Glomerular visceral epithelial cell (primary cell): ENCODE measurements at regions not wholly inside any gene's neighbourhood (a gene's known extent, or its start where the extent isn't known, plus 50 kb on each side); places are given as distances from the start of the nearest gene placed in this dataset.
A peak's percentile ranks its signal among the peaks of the same experiment; 100 is the strongest.
"Not testable (repeated sequence)": the region's sequence is repeated elsewhere in the genome, so short reads cannot be mapped to it uniquely, and the experiment has no call there.

ENCODE experiments used
- DNase-seq: peaks from one replicate; pipeline ENCODE4 v3.0.0-alpha.2; 2016; ENCODE audit errors: extremely low spot score

GRCh38 chr15:95170561-95171380 is 939.4 kb downstream of the MCTP2 start:
- DNase-seq = no peak

- no peak for DNase-seq
Measured at GRCh38 chr15:95171564-95171963, 940.2 kb downstream of the MCTP2 start.

GRCh38 chr15:95174301-95175259 is 943.2 kb downstream of the MCTP2 start:
- DNase-seq = no peak

- DNase-seq = no peak
Measured at GRCh38 chr15:95175914-95176658, 944.7 kb downstream of the MCTP2 start.

GRCh38 chr15:95176794-95177577 is 945.6 kb downstream of the MCTP2 start:
- no peak for DNase-seq

- no peak for DNase-seq
Measured at GRCh38 chr15:95180530-95180929, 949.2 kb downstream of the MCTP2 start.

- DNase-seq = peak; percentile 12
Measured at GRCh38 chr15:95182091-95182490, 950.7 kb downstream of the MCTP2 start.

GRCh38 chr15:95192923-95193322 is 961.6 kb downstream of the MCTP2 start:
- no peak for DNase-seq

- no peak for DNase-seq
Measured at GRCh38 chr15:95194746-95195145, 963.4 kb downstream of the MCTP2 start.

GRCh38 chr15:95196176-95196915 is 965.0 kb downstream of the MCTP2 start:
- no peak for DNase-seq

- DNase-seq = no peak
Measured at GRCh38 chr15:95202569-95203349, 971.4 kb downstream of the MCTP2 start.

GRCh38 chr15:95205077-95205476 is 973.7 kb downstream of the MCTP2 start:
- no peak for DNase-seq

- not testable (repeated sequence) for DNase-seq
Measured at GRCh38 chr15:95205830-95206229, 974.5 kb downstream of the MCTP2 start.

GRCh38 chr15:95208071-95208470 is 976.7 kb downstream of the MCTP2 start:
- DNase-seq = no peak

- peak; percentile 1 for DNase-seq
Measured at GRCh38 chr15:95208988-95209387, 977.6 kb downstream of the MCTP2 start.

- DNase-seq = no peak
Measured at GRCh38 chr15:95210436-95210981, 979.1 kb downstream of the MCTP2 start.

GRCh38 chr15:95215017-95215416 is 983.7 kb downstream of the MCTP2 start:
- no peak for DNase-seq

- no peak for DNase-seq
Measured at GRCh38 chr15:95226835-95227234, 995.5 kb downstream of the MCTP2 start.

- DNase-seq = no peak
Measured at GRCh38 chr15:95227235-95227634, 995.9 kb downstream of the MCTP2 start.
